IgD-negative memory B cell (primary cell): ENCODE measurements at regions not wholly inside any gene's neighbourhood (a gene's known extent, or its start where the extent isn't known, plus 50 kb on each side); places are given as distances from the start of the nearest gene placed in this dataset.
A peak's percentile ranks its signal among the peaks of the same experiment; 100 is the strongest.

Experiments
- H3K27ac Mint-ChIP-seq, 3 donors: one replicate each; pipeline ENCODE4 v1.8.0; 2020 to 2022; ENCODE audit warnings: mild to moderate bottlenecking in 3 of 3, mixed read lengths in 3 of 3, moderate library complexity in 1 of 3
- H3K27me3 Mint-ChIP-seq: one replicate; pipeline ENCODE4 v1.8.0; 2021; ENCODE audit warnings: mixed read lengths
- H3K36me3 Mint-ChIP-seq: one replicate; pipeline ENCODE4 v1.8.0; 2020; ENCODE audit warnings: mild to moderate bottlenecking, mixed read lengths
- H3K4me1 Mint-ChIP-seq, 3 donors: one replicate each; pipeline ENCODE4 v1.8.0; 2020 to 2022; ENCODE audit warnings: mixed read lengths in 3 of 3, mild to moderate bottlenecking in 1 of 3
- H3K4me3 Mint-ChIP-seq, 4 donors: one replicate each; pipeline ENCODE4 v1.8.0; 2020 to 2022; ENCODE audit warnings: mild to moderate bottlenecking in 4 of 4, mixed read lengths in 4 of 4, moderate library complexity in 3 of 4
- H3K9me3 Mint-ChIP-seq, 3 donors: one replicate each; pipeline ENCODE4 v1.8.0; 2020 to 2021; ENCODE audit warnings: mixed read lengths in 3 of 3, mild to moderate bottlenecking in 1 of 3

GRCh38 chr6:21348504-21349195 is 244.9 kb upstream of the SOX4 start:
- Mint-ChIP-seq H3K27ac (no peak overlapping the region), H3K4me3 (no peak overlapping the region), H3K9me3 (peaks cover 0 to 5% (median 4%) of the 10 kb centered on the region in 3 donors), H3K27me3 (peaks cover 3% of the 10 kb centered on the region), H3K36me3 (no peaks in the 10 kb centered on the region), H3K4me1 (no peaks in the 10 kb centered on the region)

GRCh38 chr6:21349834-21350233 is 243.7 kb upstream of the SOX4 start:
- H3K27ac Mint-ChIP-seq, result no peak overlapping the region
- H3K27me3 Mint-ChIP-seq, result no peaks in the 10 kb centered on the region
- no peak overlapping the region for H3K4me3 Mint-ChIP-seq
- H3K36me3 Mint-ChIP-seq, result no peaks in the 10 kb centered on the region
- H3K4me1 Mint-ChIP-seq, result peaks cover 0 to 2% (median 0%) of the 10 kb centered on the region in 3 donors
- peaks cover 0 to 5% (median 4%) of the 10 kb centered on the region in 3 donors for H3K9me3 Mint-ChIP-seq

GRCh38 chr6:21350926-21351325 is 242.6 kb upstream of the SOX4 start:
- H3K27ac Mint-ChIP-seq, result peak overlapping the region in 1 of 3 donors; percentile 77

GRCh38 chr6:21352131-21352530 is 241.4 kb upstream of the SOX4 start:
- Mint-ChIP-seq H3K27me3 (no peaks in the 10 kb centered on the region), H3K4me3 (no peak overlapping the region), H3K4me1 (peaks cover 0 to 2% (median 0%) of the 10 kb centered on the region in 3 donors), H3K36me3 (peaks cover 2% of the 10 kb centered on the region), H3K27ac (peak overlapping the region in 1 of 3 donors; percentile 64), H3K9me3 (no peaks in the 10 kb centered on the region)

More at GRCh38 chr6:21350926-21351325, 242.6 kb upstream of the SOX4 start:
- no peaks in the 10 kb centered on the region for H3K36me3 Mint-ChIP-seq
- H3K9me3 Mint-ChIP-seq, result peaks cover 0 to 2% (median 2%) of the 10 kb centered on the region in 3 donors
- no peaks in the 10 kb centered on the region for H3K27me3 Mint-ChIP-seq
- peaks cover 0 to 2% (median 0%) of the 10 kb centered on the region in 3 donors for H3K4me1 Mint-ChIP-seq
- no peak overlapping the region for H3K4me3 Mint-ChIP-seq

- no peak overlapping the region for H3K4me3 Mint-ChIP-seq
- H3K27me3 Mint-ChIP-seq, result no peaks in the 10 kb centered on the region
- H3K9me3 Mint-ChIP-seq, result no peaks in the 10 kb centered on the region
- no peak overlapping the region for H3K27ac Mint-ChIP-seq
- H3K4me1 Mint-ChIP-seq, result peaks cover 0 to 2% (median 0%) of the 10 kb centered on the region in 3 donors
- H3K36me3 Mint-ChIP-seq, result peaks cover 2% of the 10 kb centered on the region
These were observed 238.7 kb upstream of the SOX4 start for GRCh38 chr6:21354805-21355238.

GRCh38 chr6:21355638-21356037 is 237.9 kb upstream of the SOX4 start:
- H3K4me1 Mint-ChIP-seq, result peaks cover 0 to 2% (median 0%) of the 10 kb centered on the region in 3 donors
- H3K27ac Mint-ChIP-seq, result no peak overlapping the region
- H3K4me3 Mint-ChIP-seq, result no peak overlapping the region
- peaks cover 2% of the 10 kb centered on the region for H3K36me3 Mint-ChIP-seq
- H3K9me3 Mint-ChIP-seq, result no peaks in the 10 kb centered on the region
- no peaks in the 10 kb centered on the region for H3K27me3 Mint-ChIP-seq

GRCh38 chr6:21357262-21357661 is 236.3 kb upstream of the SOX4 start:
- peaks cover 0 to 2% (median 0%) of the 10 kb centered on the region in 3 donors for H3K4me1 Mint-ChIP-seq
- H3K4me3 Mint-ChIP-seq, result no peak overlapping the region
- H3K9me3 Mint-ChIP-seq, result no peaks in the 10 kb centered on the region
- peaks cover 2% of the 10 kb centered on the region for H3K36me3 Mint-ChIP-seq
- no peak overlapping the region for H3K27ac Mint-ChIP-seq
- H3K27me3 Mint-ChIP-seq, result no peaks in the 10 kb centered on the region

- Mint-ChIP-seq H3K9me3 (no peaks in the 10 kb centered on the region), H3K4me1 (no peaks in the 10 kb centered on the region), H3K27me3 (no peaks in the 10 kb centered on the region), H3K27ac (no peak overlapping the region), H3K36me3 (peaks cover 2% of the 10 kb centered on the region), H3K4me3 (no peak overlapping the region)
These were observed 233.6 kb upstream of the SOX4 start for GRCh38 chr6:21359926-21360325.

- no peak overlapping the region for H3K4me3 Mint-ChIP-seq
- peaks cover 2% of the 10 kb centered on the region for H3K36me3 Mint-ChIP-seq
- H3K27me3 Mint-ChIP-seq, result no peaks in the 10 kb centered on the region
- H3K9me3 Mint-ChIP-seq, result no peaks in the 10 kb centered on the region
- H3K4me1 Mint-ChIP-seq, result no peaks in the 10 kb centered on the region
- no peak overlapping the region for H3K27ac Mint-ChIP-seq
These were observed 233.2 kb upstream of the SOX4 start for GRCh38 chr6:21360336-21360735.

- no peak overlapping the region for H3K27ac Mint-ChIP-seq
- no peaks in the 10 kb centered on the region for H3K36me3 Mint-ChIP-seq
- H3K4me3 Mint-ChIP-seq, result no peak overlapping the region
- H3K9me3 Mint-ChIP-seq, result no peaks in the 10 kb centered on the region
- no peaks in the 10 kb centered on the region for H3K27me3 Mint-ChIP-seq
- H3K4me1 Mint-ChIP-seq, result no peaks in the 10 kb centered on the region
These were observed 226.4 kb upstream of the SOX4 start for GRCh38 chr6:21367148-21367547.

- no peak overlapping the region for H3K27ac Mint-ChIP-seq
- no peaks in the 10 kb centered on the region for H3K9me3 Mint-ChIP-seq
- no peaks in the 10 kb centered on the region for H3K36me3 Mint-ChIP-seq
- no peaks in the 10 kb centered on the region for H3K27me3 Mint-ChIP-seq
- H3K4me3 Mint-ChIP-seq, result no peak overlapping the region
- no peaks in the 10 kb centered on the region for H3K4me1 Mint-ChIP-seq
These were observed 225.8 kb upstream of the SOX4 start for GRCh38 chr6:21367649-21368154.

GRCh38 chr6:21371061-21371460 is 222.5 kb upstream of the SOX4 start:
- H3K4me1 Mint-ChIP-seq, result peaks cover 4 to 7% (median 7%) of the 10 kb centered on the region in 3 donors
- no peak overlapping the region for H3K27ac Mint-ChIP-seq
- H3K4me3 Mint-ChIP-seq, result no peak overlapping the region
- H3K36me3 Mint-ChIP-seq, result peaks cover 2% of the 10 kb centered on the region
- no peaks in the 10 kb centered on the region for H3K9me3 Mint-ChIP-seq
- H3K27me3 Mint-ChIP-seq, result peaks cover 2% of the 10 kb centered on the region

GRCh38 chr6:21371676-21372171 is 221.8 kb upstream of the SOX4 start:
- Mint-ChIP-seq H3K27ac (no peak overlapping the region), H3K4me1 (peaks cover 4 to 7% (median 7%) of the 10 kb centered on the region in 3 donors), H3K36me3 (peaks cover 2% of the 10 kb centered on the region), H3K4me3 (no peak overlapping the region), H3K27me3 (peaks cover 2% of the 10 kb centered on the region), H3K9me3 (no peaks in the 10 kb centered on the region)

- H3K4me3 Mint-ChIP-seq, result no peak overlapping the region
- peaks cover 2% of the 10 kb centered on the region for H3K27me3 Mint-ChIP-seq
- peaks cover 5 to 7% (median 7%) of the 10 kb centered on the region in 3 donors for H3K4me1 Mint-ChIP-seq
- no peaks in the 10 kb centered on the region for H3K9me3 Mint-ChIP-seq
- H3K27ac Mint-ChIP-seq, result no peak overlapping the region
- H3K36me3 Mint-ChIP-seq, result peaks cover 2% of the 10 kb centered on the region
These were observed 218.1 kb upstream of the SOX4 start for GRCh38 chr6:21375151-21376116.

- Mint-ChIP-seq H3K36me3 (peaks cover 2% of the 10 kb centered on the region), H3K27me3 (peaks cover 2% of the 10 kb centered on the region), H3K9me3 (no peaks in the 10 kb centered on the region), H3K4me3 (no peak overlapping the region), H3K27ac (no peak overlapping the region), H3K4me1 (peaks cover 5 to 7% (median 7%) of the 10 kb centered on the region in 3 donors)
These were observed 216.2 kb upstream of the SOX4 start for GRCh38 chr6:21377356-21377755.
